GM18870 (cell line): ENCODE measurements at regions not wholly inside any gene's neighbourhood (a gene's known extent, or its start where the extent isn't known, plus 50 kb on each side); places are given as distances from the start of the nearest gene placed in this dataset.
"Not testable (repeated sequence)": the region's sequence is repeated elsewhere in the genome, so short reads cannot be mapped to it uniquely, and the experiment has no call there.

ENCODE experiments used
- ATAC-seq: cut with Tn5 transposase; IDR thresholded peaks from one replicate; pipeline ENCODE4 v1.9.1; 2021; ENCODE audit warnings: moderate library complexity; ENCODE audit not compliant: unreplicated experiment

DNA sequence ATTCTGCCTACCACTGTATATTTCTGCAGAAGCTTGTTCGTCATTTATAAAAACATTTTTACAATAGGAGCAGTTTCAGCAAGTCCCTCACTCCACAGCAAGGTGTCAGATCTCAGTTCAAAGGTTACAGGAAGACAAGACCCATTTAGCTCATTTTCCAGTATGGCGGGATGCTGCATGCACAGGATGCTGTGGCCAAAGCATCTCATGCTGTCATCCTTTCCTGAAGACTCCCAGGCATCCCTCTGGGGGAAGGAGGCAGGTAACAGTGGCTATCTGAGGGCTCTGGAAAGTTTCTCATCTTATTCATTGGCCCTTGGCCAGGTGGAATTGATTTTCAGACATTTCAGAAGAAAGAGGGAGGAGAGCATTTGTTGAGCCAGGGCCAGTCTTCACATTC is 539.3 kb upstream of the CDH5 start:
- ATAC-seq, result no peak

DNA sequence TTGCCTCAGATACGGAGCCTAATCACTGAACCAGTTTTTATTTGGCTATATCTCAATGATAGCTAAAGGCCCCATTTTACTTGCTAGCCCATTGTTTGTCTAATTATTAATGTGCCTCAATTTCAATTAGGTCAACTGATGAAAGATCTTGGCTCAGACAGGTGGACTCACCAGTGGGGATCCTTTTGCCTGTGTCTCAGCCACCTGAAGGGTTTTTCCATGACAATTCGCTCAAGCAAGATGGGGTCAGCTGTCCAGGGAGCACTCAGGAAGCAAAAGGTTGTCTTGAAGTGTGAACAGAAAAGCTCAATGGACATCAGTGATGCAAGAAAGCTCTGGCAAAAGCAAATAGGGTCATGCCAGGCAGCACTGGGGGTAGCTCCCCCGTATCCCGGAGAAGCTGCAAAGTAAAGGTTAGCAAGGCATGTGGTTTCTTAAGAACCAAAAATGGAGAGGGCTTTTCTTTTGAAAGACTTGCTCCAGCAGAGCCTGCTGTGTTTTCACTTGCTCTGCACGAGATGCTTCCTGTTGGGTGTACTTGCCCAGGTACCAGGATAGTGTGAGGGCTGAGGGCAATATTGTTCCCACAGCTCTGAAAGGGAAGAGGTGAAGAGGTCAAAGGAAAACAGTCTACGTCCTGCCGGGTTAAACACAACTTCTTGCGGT is 541.2 kb upstream of the CDH5 start:
- ATAC-seq, result no peak

DNA sequence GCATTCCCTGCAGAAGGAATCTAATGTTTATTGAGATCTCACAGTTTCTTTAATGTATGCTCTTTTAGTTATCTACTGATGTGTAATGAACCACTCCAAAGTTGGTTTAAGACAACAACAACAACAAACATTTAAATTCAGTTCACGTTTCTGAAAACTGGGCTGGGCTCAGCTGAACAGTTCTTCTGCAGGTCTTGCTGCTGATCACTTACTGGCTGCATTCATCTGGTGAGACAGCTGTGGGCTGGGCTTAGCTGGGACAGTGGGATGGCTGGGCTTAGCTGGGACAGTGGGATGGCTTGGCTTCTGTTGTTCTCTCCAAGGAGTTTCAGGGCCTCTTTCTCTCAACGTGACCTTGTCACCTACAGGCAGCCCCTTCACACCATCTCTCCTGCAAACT is 544.3 kb upstream of the CDH5 start:
- no peak for ATAC-seq

DNA sequence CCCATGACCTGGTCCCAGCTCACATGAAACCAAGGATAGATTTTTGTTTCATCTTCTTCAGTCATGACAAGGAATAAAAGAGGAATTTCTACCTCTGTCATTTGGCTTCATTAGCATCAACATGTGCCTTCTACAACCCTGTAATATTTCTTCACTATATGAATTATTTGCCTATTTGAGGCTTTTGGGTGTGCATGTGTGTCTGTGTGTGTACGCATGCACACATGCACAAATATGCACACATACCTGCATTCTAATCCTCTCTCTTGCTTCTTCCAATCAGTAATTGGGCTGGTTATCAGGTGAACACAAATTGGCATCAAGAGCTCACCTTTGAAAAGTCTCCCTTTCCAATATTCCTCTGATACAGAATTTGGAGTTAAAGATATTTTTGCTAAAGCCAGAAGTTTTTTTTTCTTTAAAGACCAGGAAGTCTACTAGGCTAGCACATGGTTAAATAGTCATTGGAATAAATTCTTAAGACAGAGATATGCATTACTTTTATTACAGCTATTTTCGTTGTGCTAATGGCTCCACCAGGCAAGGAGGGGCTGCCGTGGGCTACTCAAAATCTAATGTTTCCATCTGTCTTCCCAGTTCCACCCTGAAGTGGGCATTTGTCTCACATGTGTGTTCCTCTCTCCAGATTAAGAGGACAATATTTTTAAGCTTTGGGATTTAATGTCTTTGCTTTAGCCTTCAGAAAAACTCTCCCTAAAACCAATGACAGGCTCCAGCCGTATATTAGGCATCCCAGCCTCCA is 547.2 kb upstream of the CDH5 start:
- no peak for ATAC-seq

DNA sequence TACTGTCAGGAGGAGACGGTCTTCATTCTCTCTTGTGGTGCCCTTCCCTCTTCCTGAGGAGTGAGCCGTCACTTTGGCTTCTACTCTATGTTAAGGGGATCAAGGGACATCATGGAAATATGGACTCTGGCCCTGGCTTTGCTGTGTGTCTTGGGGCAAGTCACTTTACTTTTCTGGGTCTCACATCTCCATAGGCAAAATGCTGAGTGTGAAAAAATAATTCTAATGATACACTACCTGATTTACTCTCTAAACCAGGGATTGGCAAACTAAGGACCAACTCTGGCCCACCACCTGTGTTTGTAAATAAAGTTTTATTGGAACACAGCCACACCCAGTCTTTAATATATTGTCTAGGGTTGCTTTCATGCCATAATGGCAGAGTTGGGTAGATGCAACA is 548.7 kb upstream of the CDH5 start:
- ATAC-seq, result no peak

DNA sequence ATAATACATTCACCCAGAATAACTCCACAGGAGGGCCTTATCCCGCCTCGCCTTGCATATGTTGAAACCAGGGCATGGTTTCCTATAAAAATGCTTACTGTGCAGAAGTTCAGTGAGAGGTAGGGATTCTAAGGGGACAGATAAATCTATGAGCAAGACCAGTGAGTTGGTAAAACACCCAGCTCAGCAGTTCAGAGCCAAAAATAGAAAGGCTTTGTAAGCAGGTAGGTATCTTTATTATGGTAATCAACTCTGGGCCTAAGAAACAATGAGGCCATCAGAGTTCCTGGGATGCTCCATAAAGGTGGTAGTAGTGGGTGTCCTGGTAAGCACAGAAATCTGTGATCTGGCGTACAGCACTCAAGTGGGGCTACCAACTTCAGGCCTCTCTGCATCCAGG is 549.4 kb upstream of the CDH5 start:
- ATAC-seq, result no peak

DNA sequence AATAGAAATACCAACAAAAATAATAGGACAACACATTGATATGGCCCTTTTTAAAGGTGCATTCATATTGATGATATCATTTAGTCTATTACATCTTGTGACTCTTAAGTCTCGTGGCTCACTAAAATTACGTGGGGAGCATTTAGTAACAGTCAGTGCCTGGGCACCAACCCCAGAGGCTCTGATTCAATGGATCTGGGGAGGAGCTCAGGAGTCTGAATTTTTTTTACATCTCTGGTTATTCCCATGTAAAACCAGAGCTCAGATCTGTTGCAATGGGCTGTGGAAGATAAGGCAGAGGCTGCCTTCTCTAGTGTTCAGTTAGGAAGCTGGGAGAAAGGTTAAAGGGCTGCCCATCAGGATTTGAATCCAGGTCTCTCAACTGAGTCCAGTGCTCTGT is 549.9 kb upstream of the CDH5 start:
- no peak for ATAC-seq

DNA sequence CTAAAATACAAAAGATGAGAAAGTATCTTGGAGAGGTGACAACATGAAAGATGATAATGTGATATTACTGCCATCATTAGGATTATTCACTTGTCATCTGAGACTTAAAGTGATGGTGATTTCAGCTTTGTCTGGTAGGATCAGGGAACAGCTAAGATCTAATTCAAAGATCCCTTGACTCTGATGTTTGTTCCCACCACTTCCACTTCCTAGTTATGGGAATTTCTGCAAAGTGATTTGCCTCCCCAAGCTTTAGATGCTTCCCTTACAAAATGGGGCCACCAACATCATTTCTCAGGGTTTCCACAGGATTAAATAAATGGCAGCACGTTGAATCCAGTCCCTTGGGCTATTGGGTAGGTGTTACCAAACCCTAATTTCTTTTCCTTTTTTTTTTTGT is 550.8 kb upstream of the CDH5 start:
- no peak for ATAC-seq

DNA sequence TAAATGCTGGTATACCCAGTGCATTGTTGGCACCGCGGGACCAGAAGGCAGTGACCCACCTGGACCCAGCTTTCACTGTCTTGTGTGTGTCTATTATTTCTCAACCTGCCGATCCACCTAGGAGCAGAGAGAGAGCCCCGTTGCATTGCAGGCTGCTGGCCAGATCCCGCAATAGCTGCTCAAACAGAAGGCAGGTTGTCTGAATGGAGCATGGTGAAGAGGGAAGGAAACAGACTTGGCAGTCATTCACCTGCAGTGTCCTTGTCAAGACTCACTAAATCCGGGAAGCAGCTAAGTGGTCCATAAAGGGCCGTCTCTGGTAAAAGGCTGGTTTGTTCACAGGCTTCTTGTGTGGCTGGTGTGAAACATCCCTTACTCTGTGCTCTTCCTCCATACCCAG is 552.6 kb upstream of the CDH5 start:
- ATAC-seq, result not testable (repeated sequence)

DNA sequence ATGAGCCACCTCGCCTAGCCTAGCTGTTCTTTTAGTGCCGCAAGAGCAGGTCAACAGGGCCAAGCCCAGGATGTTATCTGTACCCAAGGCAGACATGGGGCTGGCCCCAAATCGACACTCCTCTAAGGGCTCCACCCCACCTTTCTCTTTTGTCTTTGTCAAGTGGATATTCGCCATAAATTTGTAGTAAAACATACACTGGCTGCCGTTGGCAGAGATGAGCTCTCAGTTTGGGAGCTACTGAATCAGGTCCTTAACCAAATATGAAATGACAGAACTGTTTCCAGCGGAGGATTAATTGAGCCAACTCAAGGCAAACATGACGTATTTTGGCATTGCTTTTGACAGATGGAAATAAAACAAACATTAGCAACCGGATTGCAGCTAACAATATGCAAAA is 556.9 kb upstream of the CDH5 start:
- no peak for ATAC-seq

DNA sequence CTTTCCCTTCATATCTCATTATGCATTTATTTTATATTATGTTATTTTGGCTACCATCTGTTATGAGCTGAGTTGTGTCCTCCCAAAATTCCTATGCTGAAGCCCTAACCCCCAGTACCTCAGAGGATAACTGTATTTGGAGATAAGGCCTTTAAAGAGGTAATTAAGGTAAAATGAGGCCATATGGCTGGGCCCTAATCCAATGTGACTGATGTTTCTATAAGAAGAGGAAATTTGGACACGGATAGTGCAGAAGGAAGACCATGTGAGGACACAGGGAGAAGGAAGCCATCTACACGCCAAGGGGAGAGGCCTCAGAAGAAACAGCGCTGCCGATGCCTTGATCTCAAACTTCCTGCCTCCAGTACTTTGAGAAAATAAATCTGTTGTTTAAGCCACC is 557.7 kb upstream of the CDH5 start:
- ATAC-seq, result no peak

DNA sequence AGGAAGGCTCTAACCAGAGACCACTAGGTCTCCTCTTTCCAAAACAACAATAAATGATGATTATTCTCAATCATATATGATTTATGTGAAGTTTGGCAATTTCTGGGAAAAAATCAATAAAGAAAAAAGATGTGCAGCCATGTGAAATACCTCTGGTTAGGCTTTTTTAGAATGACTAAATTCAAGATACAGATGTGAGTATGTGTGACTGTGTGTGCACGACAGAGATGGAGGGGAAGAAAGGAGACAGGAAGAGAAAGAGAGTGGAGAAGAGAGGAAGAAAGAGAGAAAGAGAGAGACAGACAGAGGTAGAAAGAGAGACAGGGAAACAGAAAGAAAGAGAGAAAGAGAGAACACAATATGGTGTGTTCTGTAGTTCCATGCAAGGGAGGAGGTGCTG is 558.6 kb upstream of the CDH5 start:
- ATAC-seq, result no peak

DNA sequence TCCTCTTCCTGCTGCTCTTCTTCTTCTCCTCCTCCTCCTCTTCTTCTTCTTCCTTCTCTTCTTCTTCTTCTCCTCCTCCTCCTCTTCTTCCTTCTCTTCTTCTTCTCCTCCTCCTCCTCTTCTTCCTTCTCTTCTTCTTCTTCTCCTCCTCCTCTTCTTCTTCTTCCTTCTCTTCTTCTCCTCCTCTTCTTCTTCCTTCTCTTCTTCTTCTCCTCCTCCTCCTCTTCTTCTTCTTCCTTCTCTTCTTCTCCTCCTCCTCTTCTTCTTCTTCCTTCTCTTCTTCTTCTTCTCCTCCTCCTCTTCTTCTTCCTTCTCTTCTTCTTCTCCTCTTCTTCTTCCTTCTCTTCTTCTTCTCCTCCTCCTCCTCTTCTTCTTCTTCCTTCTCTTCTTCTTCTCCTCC is 560.8 kb upstream of the CDH5 start:
- ATAC-seq, result not testable (repeated sequence)

DNA sequence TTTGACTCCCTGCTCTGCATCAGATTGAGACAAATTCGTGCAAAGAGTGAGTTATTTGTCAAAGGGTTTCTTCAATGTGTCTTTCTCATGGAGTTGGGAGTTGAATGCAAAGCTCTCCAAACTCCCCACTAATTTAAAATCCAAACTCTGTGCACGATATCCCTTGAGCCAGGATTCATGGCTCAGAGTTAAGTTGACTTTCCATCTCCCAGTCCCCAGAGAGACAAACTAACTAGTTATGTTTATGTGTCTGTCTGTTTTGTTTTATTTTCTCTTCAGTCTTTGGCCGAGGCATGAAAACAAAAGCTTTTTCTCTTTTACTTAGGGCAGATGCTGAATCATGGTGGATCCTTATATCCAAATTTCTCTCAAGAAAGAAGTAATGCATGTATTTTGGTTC is 570.0 kb upstream of the CDH5 start:
- ATAC-seq, result no peak

DNA sequence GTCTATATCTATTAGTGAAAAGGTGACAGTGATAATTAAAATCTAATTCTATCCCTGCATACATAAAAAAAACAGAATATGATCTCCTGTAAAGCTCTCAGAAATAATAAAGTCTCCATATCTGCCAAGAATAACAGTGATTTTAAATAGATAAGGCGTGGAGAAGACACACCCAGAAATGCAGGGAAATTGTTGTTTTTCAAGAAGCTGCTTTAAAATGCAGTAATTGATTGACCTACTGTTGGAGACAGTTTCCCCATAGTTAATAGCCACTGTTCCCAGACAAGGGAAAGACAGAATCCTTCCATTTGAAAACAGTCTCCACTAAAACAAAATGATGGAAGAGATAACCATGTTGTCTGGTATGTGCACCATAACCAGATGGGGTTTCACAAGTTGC is 571.5 kb upstream of the CDH5 start:
- ATAC-seq, result no peak

DNA sequence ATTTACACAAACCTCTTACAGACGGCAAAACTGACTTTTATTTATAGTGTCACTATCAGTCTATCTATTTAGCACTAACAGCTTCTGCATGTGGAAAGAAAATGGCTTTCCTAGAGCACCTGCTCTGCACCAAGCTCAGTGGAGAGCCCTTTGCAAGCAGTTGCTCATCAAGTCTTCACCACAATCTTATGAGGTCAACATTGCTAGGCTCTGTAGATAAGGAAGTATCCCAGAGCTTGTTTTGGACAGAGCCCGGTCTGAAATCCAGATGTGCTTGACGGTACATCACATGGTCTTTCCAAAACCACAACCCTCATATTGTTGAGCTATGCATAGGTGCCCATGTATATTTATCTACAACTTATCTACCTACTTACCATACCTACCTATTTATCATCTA is 572.7 kb upstream of the CDH5 start:
- ATAC-seq, result no peak

DNA sequence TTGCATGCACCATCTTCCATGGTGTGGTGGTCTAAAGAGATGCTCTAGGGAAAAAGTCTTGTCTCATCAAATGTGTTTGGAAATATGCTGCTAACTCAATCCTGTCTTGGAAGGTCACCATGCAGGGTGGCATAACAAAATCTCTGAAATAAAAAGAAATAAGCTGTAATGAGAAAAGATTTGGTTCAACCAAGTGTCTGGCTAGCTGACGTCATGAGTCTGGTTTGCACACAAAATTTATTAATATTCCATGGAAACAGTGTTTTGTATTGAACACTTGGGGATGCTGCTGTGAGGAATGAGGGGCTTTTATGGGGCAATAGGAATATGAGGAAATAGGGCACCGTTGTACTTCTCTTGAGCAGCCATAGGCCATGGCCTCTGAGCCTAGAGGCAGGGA is 575.7 kb upstream of the CDH5 start:
- ATAC-seq, result no peak

DNA sequence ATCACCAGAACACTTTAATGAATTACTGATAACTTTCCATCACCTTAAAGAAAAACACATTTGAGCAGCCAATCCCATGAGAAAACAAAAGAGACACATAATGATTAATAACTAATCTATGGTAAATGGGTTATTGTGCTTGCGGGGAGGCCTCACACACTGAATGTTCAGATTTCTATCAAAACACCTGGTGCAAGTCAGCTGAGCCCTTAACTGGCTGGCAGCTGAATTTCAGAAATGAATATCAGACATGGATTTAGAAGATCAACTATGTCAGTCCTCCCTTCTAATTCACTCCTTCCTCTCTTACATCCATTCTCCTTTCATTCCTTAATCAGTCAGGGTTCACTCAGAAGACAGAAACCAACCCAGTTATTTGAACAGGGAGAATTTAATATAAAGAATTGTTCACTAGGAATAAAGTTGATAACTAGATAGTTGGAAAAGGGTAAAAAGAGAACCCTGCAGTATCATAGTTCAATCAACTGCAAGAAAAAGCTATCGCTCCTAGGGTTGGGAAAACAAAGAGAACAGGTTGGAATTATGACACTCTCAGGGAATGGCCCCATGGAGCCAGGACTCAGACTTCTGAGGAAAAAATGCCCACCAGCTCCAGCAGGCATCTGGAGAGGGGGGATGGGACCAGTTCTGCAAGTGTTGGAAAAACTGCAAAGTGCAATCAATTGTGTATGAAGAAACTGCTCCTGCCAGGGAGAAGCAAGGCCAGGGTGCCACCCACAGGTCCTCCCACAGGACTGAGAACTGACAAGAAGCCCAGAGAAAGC is 577.1 kb upstream of the CDH5 start:
- ATAC-seq, result no peak

DNA sequence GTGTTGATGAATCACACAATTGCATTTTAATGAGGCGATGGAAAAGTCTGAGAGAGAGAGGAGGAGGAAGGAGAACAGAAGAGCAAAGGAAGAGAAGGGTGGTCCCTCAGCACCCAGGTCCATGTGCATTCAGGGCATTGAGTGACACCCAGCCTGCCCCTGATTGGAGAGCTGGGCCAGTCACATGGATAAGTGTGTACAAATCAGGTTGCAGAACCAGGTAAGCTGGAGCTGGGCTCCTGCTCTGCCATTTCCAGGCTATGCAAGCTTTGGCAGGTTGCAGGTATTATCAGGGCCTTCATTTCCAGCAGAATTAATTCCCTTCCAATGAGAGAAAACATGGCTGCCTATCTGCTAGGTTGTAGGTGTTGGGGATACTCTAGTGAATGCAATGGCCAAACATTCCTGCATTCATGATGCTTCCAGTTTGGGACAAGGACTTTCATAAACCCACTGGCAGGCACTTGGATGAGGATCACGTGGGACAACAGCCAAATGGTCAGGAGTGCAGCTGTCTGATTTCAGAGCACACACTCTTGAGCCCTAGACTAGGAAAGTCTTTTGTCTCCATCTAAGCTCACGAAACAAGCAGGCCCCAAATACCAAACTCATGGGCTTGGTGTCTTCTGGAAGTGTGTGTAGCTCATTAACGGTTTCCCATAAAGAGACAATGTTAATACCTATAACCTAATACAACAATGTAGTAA is 577.9 kb upstream of the CDH5 start:
- ATAC-seq, result no peak

DNA sequence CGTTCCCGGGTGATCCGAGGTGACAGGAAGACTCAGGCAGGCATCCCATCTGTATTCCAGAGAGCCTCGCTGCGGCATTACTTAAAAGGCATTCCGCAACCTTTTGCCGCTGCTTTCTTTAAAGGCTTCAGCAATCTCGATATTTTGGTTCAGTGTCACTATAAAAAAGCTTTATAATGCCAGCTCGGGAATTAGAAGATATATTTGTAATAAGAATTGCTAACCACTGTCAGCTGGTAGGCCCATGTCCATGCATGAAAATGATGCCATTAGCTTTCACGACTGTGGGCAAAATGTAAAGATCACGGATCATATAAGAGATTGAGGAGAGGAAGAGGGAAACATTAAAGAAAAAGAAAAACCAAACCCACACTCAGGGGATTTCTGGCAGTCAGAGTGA is 578.6 kb upstream of the CDH5 start:
- ATAC-seq, result no peak

DNA sequence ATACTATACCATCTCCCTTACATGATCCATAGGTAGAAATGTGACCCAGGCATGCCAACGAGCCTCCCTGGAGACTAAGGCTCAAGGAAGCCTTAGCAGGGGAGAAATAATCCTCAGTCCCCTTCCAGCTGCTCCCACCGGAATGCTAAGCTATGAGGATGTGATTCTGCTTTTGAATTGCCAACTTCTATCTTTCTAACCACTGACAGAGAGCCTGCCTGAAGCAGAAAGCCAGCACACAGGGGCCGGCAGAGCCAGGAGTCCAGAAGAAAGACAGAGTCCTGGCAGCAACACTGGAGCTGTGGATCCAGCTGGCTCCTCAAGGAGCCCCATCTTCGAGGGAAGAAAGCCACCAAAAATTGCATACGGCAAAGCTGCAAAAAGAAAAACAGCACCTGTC is 579.6 kb upstream of the CDH5 start:
- ATAC-seq, result no peak
